HG02970 (cell line): ENCODE measurements at regions not wholly inside any gene's neighbourhood (a gene's known extent, or its start where the extent isn't known, plus 50 kb on each side); places are given as distances from the start of the nearest gene placed in this dataset.

Source experiments
- ATAC-seq: cut with Tn5 transposase; IDR thresholded peaks from one replicate; pipeline ENCODE4 v1.9.1; 2021; ENCODE audit warnings: mild to moderate bottlenecking, moderate library complexity, moderate number of reproducible peaks; ENCODE audit not compliant: unreplicated experiment, low FRiP score

- no peak for ATAC-seq
Observed at GRCh38 chrX:39817754-39818470, 279.8 kb downstream of the BCOR start.

GRCh38 chrX:39818750-39819149 is 279.0 kb downstream of the BCOR start:
- no peak for ATAC-seq

GRCh38 chrX:39819921-39820849 is 277.6 kb downstream of the BCOR start:
- ATAC-seq, result no peak

GRCh38 chrX:39820938-39821708 is 276.6 kb downstream of the BCOR start:
- ATAC-seq, result no peak

- ATAC-seq, result no peak
Observed at GRCh38 chrX:39821709-39822095, 276.1 kb downstream of the BCOR start.

- no peak for ATAC-seq
Observed at GRCh38 chrX:39822133-39822748, 275.5 kb downstream of the BCOR start.

GRCh38 chrX:39823424-39823823 is 274.3 kb downstream of the BCOR start:
- no peak for ATAC-seq

GRCh38 chrX:39823854-39824253 is 273.9 kb downstream of the BCOR start:
- no peak for ATAC-seq

- ATAC-seq, result no peak
Observed at GRCh38 chrX:39826813-39827543, 270.8 kb downstream of the BCOR start.

GRCh38 chrX:39827951-39828350 is 269.8 kb downstream of the BCOR start:
- ATAC-seq, result no peak

GRCh38 chrX:39828971-39829370 is 268.8 kb downstream of the BCOR start:
- ATAC-seq, result no peak

- no peak for ATAC-seq
Observed at GRCh38 chrX:39829965-39830364, 267.8 kb downstream of the BCOR start.

GRCh38 chrX:39830414-39830813 is 267.3 kb downstream of the BCOR start:
- no peak for ATAC-seq

- ATAC-seq, result no peak
Observed at GRCh38 chrX:39832211-39832610, 265.5 kb downstream of the BCOR start.

- no peak for ATAC-seq
Observed at GRCh38 chrX:39834600-39834999, 263.2 kb downstream of the BCOR start.

- ATAC-seq, result no peak
Observed at GRCh38 chrX:39835241-39835640, 262.5 kb downstream of the BCOR start.

GRCh38 chrX:39835776-39836175 is 262.0 kb downstream of the BCOR start:
- ATAC-seq, result no peak

GRCh38 chrX:39836802-39837420 is 260.8 kb downstream of the BCOR start:
- no peak for ATAC-seq

- ATAC-seq, result no peak
Observed at GRCh38 chrX:39837688-39838087, 260.1 kb downstream of the BCOR start.
